Astrocyte (in vitro differentiated cells and primary cell): ENCODE measurements at regions not wholly inside any gene's neighbourhood (a gene's known extent, or its start where the extent isn't known, plus 50 kb on each side); places are given as distances from the start of the nearest gene placed in this dataset.

ENCODE experiments used
- DNase-seq: peaks from one replicate; pipeline ENCODE4 v3.0.0-alpha.2; 2010; ENCODE audit warnings: low read depth
- FAIRE-seq: peaks from 2 replicates; lab custom pipeline; 2011; peaks lifted over from hg19 to GRCh38; lab: Jason Lieb, UNC
- H2AFZ ChIP-seq: 2 replicates; pipeline ENCODE4 v1.6.0; 2012; ENCODE audit warnings: low read depth, low read length, inconsistent platforms
- H3K27ac ChIP-seq: 2 replicates; pipeline ENCODE4 v1.5.1; 2011; ENCODE audit warnings: low read depth, low read length, inconsistent platforms
- H3K27me3 ChIP-seq: 2 replicates; pipeline ENCODE4 v1.6.0; 2011; ENCODE audit warnings: low read length, inconsistent platforms; ENCODE audit not compliant: insufficient read depth
- H3K36me3 ChIP-seq: 2 replicates; pipeline ENCODE4 v1.5.1; 2011; ENCODE audit warnings: low read length, inconsistent platforms; ENCODE audit not compliant: insufficient read depth
- H3K4me1 ChIP-seq: 2 replicates; pipeline ENCODE4 v1.5.1; 2011; ENCODE audit warnings: low read length, inconsistent platforms; ENCODE audit not compliant: insufficient read depth
- H3K4me2 ChIP-seq: 2 replicates; pipeline ENCODE4 v1.6.0; 2012; ENCODE audit warnings: low read length, inconsistent platforms
- H3K4me3 ChIP-seq: 2 replicates; pipeline ENCODE4 v1.5.1; 2011; ENCODE audit warnings: low read depth, mild to moderate bottlenecking, low read length, inconsistent platforms; ENCODE audit not compliant: insufficient read depth
- H3K79me2 ChIP-seq: 2 replicates; pipeline ENCODE4 v1.6.0; 2012; ENCODE audit warnings: mild to moderate bottlenecking, low read length, inconsistent platforms; ENCODE audit not compliant: insufficient read depth
- H3K9ac ChIP-seq: 2 replicates; pipeline ENCODE4 v1.6.0; 2012; ENCODE audit warnings: mild to moderate bottlenecking, low read length, inconsistent platforms
- H3K9me3 ChIP-seq: 2 replicates; pipeline ENCODE4 v1.5.1; 2012; ENCODE audit warnings: low read depth, mild to moderate bottlenecking, low read length, inconsistent platforms; ENCODE audit not compliant: insufficient read depth
- H4K20me1 ChIP-seq: 2 replicates; pipeline ENCODE4 v1.6.0; 2012; ENCODE audit warnings: low read length, inconsistent platforms; ENCODE audit not compliant: insufficient read depth
- H3K27ac Mint-ChIP-seq: one replicate; pipeline ENCODE4 v1.8.0; 2021; ENCODE audit warnings: mild to moderate bottlenecking, mixed read lengths; ENCODE audit not compliant: unreplicated experiment
- H3K27me3 Mint-ChIP-seq: one replicate; pipeline ENCODE4 v1.8.0; 2021; ENCODE audit warnings: low read depth, mixed read lengths; ENCODE audit not compliant: unreplicated experiment
- H3K36me3 Mint-ChIP-seq: one replicate; pipeline ENCODE4 v1.8.0; 2021; ENCODE audit warnings: low read depth, mixed read lengths; ENCODE audit not compliant: unreplicated experiment
- H3K4me1 Mint-ChIP-seq: one replicate; pipeline ENCODE4 v1.8.0; 2021; ENCODE audit warnings: low read depth, mixed read lengths; ENCODE audit not compliant: unreplicated experiment
- H3K4me3 Mint-ChIP-seq: one replicate; pipeline ENCODE4 v1.8.0; 2021; ENCODE audit warnings: mild to moderate bottlenecking, moderate library complexity, mixed read lengths; ENCODE audit not compliant: unreplicated experiment
- H3K9me3 Mint-ChIP-seq: one replicate; pipeline ENCODE4 v1.8.0; 2021; ENCODE audit warnings: mild to moderate bottlenecking, mixed read lengths; ENCODE audit not compliant: unreplicated experiment
- CTCF ChIP-seq: IDR thresholded peaks from 2 replicates; pipeline ENCODE4 v1.5.1; 2011; ENCODE audit warnings: low read depth, mild to moderate bottlenecking, inconsistent platforms, low read length, moderate library complexity; ENCODE audit not compliant: insufficient read depth
- EZH2 ChIP-seq: IDR thresholded peaks from 2 replicates; pipeline ENCODE4 v1.6.1; 2012; ENCODE audit warnings: mild to moderate bottlenecking, low read length, inconsistent platforms; ENCODE audit not compliant: insufficient read depth

GRCh38 chr2:128922154-128922553 lies 603.5 kb upstream of the HS6ST1 start:
- no peaks in the 10 kb centered on the region for H4K20me1 ChIP-seq
- H2AFZ ChIP-seq = no peak overlapping the region
- peaks cover 2% of the 10 kb centered on the region for H3K27me3 Mint-ChIP-seq
- FAIRE-seq = no peak
- peaks cover 5% of the 10 kb centered on the region for H3K9me3 Mint-ChIP-seq
- no peak overlapping the region for H3K4me3 Mint-ChIP-seq
- no peak for DNase-seq
- H3K4me1 Mint-ChIP-seq = no peaks in the 10 kb centered on the region
- H3K27me3 ChIP-seq = no peaks in the 10 kb centered on the region
- H3K4me3 ChIP-seq = no peak overlapping the region
- H3K4me2 ChIP-seq = no peak overlapping the region
- no peak overlapping the region for H3K27ac Mint-ChIP-seq
- H3K4me1 ChIP-seq = no peaks in the 10 kb centered on the region
- no peaks in the 10 kb centered on the region for H3K9me3 ChIP-seq
- H3K36me3 ChIP-seq = no peaks in the 10 kb centered on the region
- no peak overlapping the region for H3K27ac ChIP-seq
- no peak overlapping the region for H3K9ac ChIP-seq
- TF ChIP-seq EZH2 (no peak), CTCF (no peak)
- H3K36me3 Mint-ChIP-seq = no peaks in the 10 kb centered on the region
- H3K79me2 ChIP-seq = no peaks in the 10 kb centered on the region

- DNase-seq = no peak
- no peaks in the 10 kb centered on the region for H3K4me1 Mint-ChIP-seq
- TF ChIP-seq EZH2 (no peak), CTCF (no peak)
- H2AFZ ChIP-seq = no peak overlapping the region
- no peak overlapping the region for H3K27ac ChIP-seq
- no peaks in the 10 kb centered on the region for H4K20me1 ChIP-seq
- no peaks in the 10 kb centered on the region for H3K9me3 ChIP-seq
- no peak overlapping the region for H3K4me3 ChIP-seq
- no peak for FAIRE-seq
- no peaks in the 10 kb centered on the region for H3K36me3 ChIP-seq
- H3K27me3 ChIP-seq = no peaks in the 10 kb centered on the region
- H3K27me3 Mint-ChIP-seq = peaks cover 2% of the 10 kb centered on the region
- H3K9me3 Mint-ChIP-seq = peaks cover 4% of the 10 kb centered on the region
- no peaks in the 10 kb centered on the region for H3K79me2 ChIP-seq
- H3K9ac ChIP-seq = no peak overlapping the region
- no peaks in the 10 kb centered on the region for H3K4me1 ChIP-seq
- no peaks in the 10 kb centered on the region for H3K36me3 Mint-ChIP-seq
- H3K27ac Mint-ChIP-seq = no peak overlapping the region
- no peak overlapping the region for H3K4me3 Mint-ChIP-seq
- H3K4me2 ChIP-seq = no peak overlapping the region
Observed at GRCh38 chr2:128925631-128926030, 607.0 kb upstream of the HS6ST1 start.

GRCh38 chr2:128930101-128930500 lies 611.4 kb upstream of the HS6ST1 start:
- H3K4me2 ChIP-seq = no peak overlapping the region
- H3K27ac ChIP-seq = no peak overlapping the region
- TF ChIP-seq CTCF (no peak), EZH2 (no peak)
- Mint-ChIP-seq H3K27ac (no peak overlapping the region), H3K36me3 (no peaks in the 10 kb centered on the region), H3K9me3 (peaks cover 2% of the 10 kb centered on the region), H3K27me3 (no peaks in the 10 kb centered on the region), H3K4me1 (no peaks in the 10 kb centered on the region), H3K4me3 (no peak overlapping the region)
- H3K4me1 ChIP-seq = no peaks in the 10 kb centered on the region
- no peak overlapping the region for H3K9ac ChIP-seq
- FAIRE-seq (no peak), DNase-seq (no peak)
- H3K79me2 ChIP-seq = no peaks in the 10 kb centered on the region
- no peak overlapping the region for H3K4me3 ChIP-seq
- H3K36me3 ChIP-seq = no peaks in the 10 kb centered on the region
- no peak overlapping the region for H2AFZ ChIP-seq
- H4K20me1 ChIP-seq = no peaks in the 10 kb centered on the region
- H3K27me3 ChIP-seq = no peaks in the 10 kb centered on the region
- H3K9me3 ChIP-seq = no peaks in the 10 kb centered on the region
